NCI-H82 treated with DMSO at 0.1 percent for 48 hours (cell line): ENCODE measurements at regions not wholly inside any gene's neighbourhood (a gene's known extent, or its start where the extent isn't known, plus 50 kb on each side); places are given as distances from the start of the nearest gene placed in this dataset.

ENCODE experiments used
- DNase-seq: peaks from one replicate; lab custom pipeline; 2025; ENCODE audit not compliant: unreplicated experiment; lab: John Stamatoyannopoulos, UW

- no peak for DNase-seq
Measured at GRCh38 chr7:46559194-46559832, 638.2 kb upstream of the IGFBP3 start.

GRCh38 chr7:46558482-46559193 lies 637.6 kb upstream of the IGFBP3 start:
- no peak for DNase-seq

GRCh38 chr7:46557781-46558180 lies 636.7 kb upstream of the IGFBP3 start:
- DNase-seq = no peak

GRCh38 chr7:46557295-46557711 lies 636.2 kb upstream of the IGFBP3 start:
- DNase-seq = no peak

- DNase-seq = no peak
Measured at GRCh38 chr7:46554688-46555422, 633.8 kb upstream of the IGFBP3 start.

GRCh38 chr7:46551603-46552002 lies 630.5 kb upstream of the IGFBP3 start:
- DNase-seq = no peak

- DNase-seq = no peak
Measured at GRCh38 chr7:46550864-46551263, 629.8 kb upstream of the IGFBP3 start.

GRCh38 chr7:46549892-46550639 lies 629.0 kb upstream of the IGFBP3 start:
- DNase-seq = no peak

GRCh38 chr7:46549347-46549746 lies 628.3 kb upstream of the IGFBP3 start:
- DNase-seq = no peak

- no peak for DNase-seq
Measured at GRCh38 chr7:46547044-46547443, 626.0 kb upstream of the IGFBP3 start.

- DNase-seq = no peak
Measured at GRCh38 chr7:46545790-46546189, 624.7 kb upstream of the IGFBP3 start.

- DNase-seq = no peak
Measured at GRCh38 chr7:46544396-46545008, 623.4 kb upstream of the IGFBP3 start.

GRCh38 chr7:46542076-46542475 lies 621.0 kb upstream of the IGFBP3 start:
- DNase-seq = no peak

- no peak for DNase-seq
Measured at GRCh38 chr7:46539892-46540483, 618.9 kb upstream of the IGFBP3 start.

- DNase-seq = no peak
Measured at GRCh38 chr7:46537191-46537905, 616.3 kb upstream of the IGFBP3 start.

GRCh38 chr7:46534664-46535588 lies 613.9 kb upstream of the IGFBP3 start:
- DNase-seq = no peak

GRCh38 chr7:46533946-46534345 lies 612.9 kb upstream of the IGFBP3 start:
- DNase-seq = no peak

GRCh38 chr7:46532571-46532970 lies 611.5 kb upstream of the IGFBP3 start:
- DNase-seq = no peak
